GM12891 (cell line): ENCODE measurements at regions not wholly inside any gene's neighbourhood (a gene's known extent, or its start where the extent isn't known, plus 50 kb on each side); places are given as distances from the start of the nearest gene placed in this dataset.

Experiments
- DNase-seq: peaks from one replicate; pipeline ENCODE4 v3.0.0; 2011; ENCODE audit warnings: low spot score; ENCODE audit not compliant: insufficient read length
- FAIRE-seq: peaks from 2 replicates; lab custom pipeline; 2011; peaks lifted over from hg19 to GRCh38; lab: Jason Lieb, UNC
- PAX5 ChIP-seq: IDR thresholded peaks from 2 replicates; pipeline ENCODE4 v1.6.1; 2011; ENCODE audit warnings: low read length, moderate library complexity, mild to moderate bottlenecking; ENCODE audit not compliant: insufficient read depth, severe bottlenecking
- POLR2A ChIP-seq: IDR thresholded peaks from 2 replicates; pipeline ENCODE4 v1.6.1; 2011; ENCODE audit warnings: low read depth, low read length, control low read depth
- POLR2AphosphoS5 ChIP-seq: IDR thresholded peaks from 2 replicates; pipeline ENCODE4 v1.6.1; 2011; ENCODE audit warnings: low read depth, low read length, control low read depth
- POU2F2 ChIP-seq: IDR thresholded peaks from 2 replicates; pipeline ENCODE4 v1.6.1; 2011; ENCODE audit warnings: low read depth, mild to moderate bottlenecking, control low read depth, low read length, moderate library complexity
- SPI1 ChIP-seq: IDR thresholded peaks from 2 replicates; pipeline ENCODE4 v1.6.1; 2011; ENCODE audit warnings: low read depth, low read length, control low read depth
- TAF1 ChIP-seq: IDR thresholded peaks from 2 replicates; pipeline ENCODE4 v1.6.1; 2011; ENCODE audit warnings: low read depth, low read length, control low read depth

- DNase-seq: no peak
- FAIRE-seq: no peak
- TF ChIP-seq SPI1: no peak
- TF ChIP-seq POLR2A: no peak
- no peak for TF ChIP-seq PAX5
- no peak for TF ChIP-seq POU2F2
- no peak for TF ChIP-seq POLR2AphosphoS5
These were observed 270.0 kb upstream of the PSMD7 start for GRCh38 chr16:74026373-74027281.

GRCh38 chr16:74024953-74025352, 271.7 kb upstream of the PSMD7 start:
- FAIRE-seq: no peak
- TF ChIP-seq TAF1: no peak
- TF ChIP-seq POLR2A: no peak
- no peak for TF ChIP-seq SPI1
- no peak for TF ChIP-seq POLR2AphosphoS5
- no peak for TF ChIP-seq POU2F2
- TF ChIP-seq PAX5: no peak
- DNase-seq: no peak

GRCh38 chr16:74020095-74020670, 276.4 kb upstream of the PSMD7 start:
- TF ChIP-seq POU2F2: no peak
- no peak for TF ChIP-seq SPI1
- no peak for TF ChIP-seq PAX5
- no peak for TF ChIP-seq POLR2A
- TF ChIP-seq POLR2AphosphoS5: no peak
- DNase-seq (no peak), FAIRE-seq (no peak)

GRCh38 chr16:74019612-74020011, 277.0 kb upstream of the PSMD7 start:
- FAIRE-seq: no peak
- TF ChIP-seq POU2F2 (no peak), PAX5 (no peak), TAF1 (no peak), SPI1 (no peak), POLR2AphosphoS5 (no peak), POLR2A (no peak)

GRCh38 chr16:74015953-74016352, 280.7 kb upstream of the PSMD7 start:
- TF ChIP-seq POLR2A (no peak), PAX5 (no peak), SPI1 (no peak), TAF1 (no peak), POU2F2 (no peak), POLR2AphosphoS5 (no peak)
- FAIRE-seq: no peak
- no peak for DNase-seq

More at GRCh38 chr16:74019612-74020011, 277.0 kb upstream of the PSMD7 start:
- no peak for DNase-seq

GRCh38 chr16:73998707-73999106, 297.9 kb upstream of the PSMD7 start:
- TF ChIP-seq POLR2A (no peak), PAX5 (no peak), POLR2AphosphoS5 (no peak), SPI1 (no peak), TAF1 (no peak), POU2F2 (no peak)
- FAIRE-seq (no peak), DNase-seq (no peak)

- TF ChIP-seq POLR2A: no peak
- TF ChIP-seq PAX5: no peak
- no peak for TF ChIP-seq SPI1
- TF ChIP-seq TAF1: no peak
- no peak for TF ChIP-seq POLR2AphosphoS5
- no peak for TF ChIP-seq POU2F2
- FAIRE-seq: no peak
- no peak for DNase-seq
These were observed 298.6 kb upstream of the PSMD7 start for GRCh38 chr16:73997971-73998370.

- no peak for TF ChIP-seq POLR2A
- no peak for TF ChIP-seq TAF1
- TF ChIP-seq SPI1: no peak
- TF ChIP-seq POU2F2: no peak
- TF ChIP-seq POLR2AphosphoS5: no peak
- TF ChIP-seq PAX5: no peak
- FAIRE-seq (no peak), DNase-seq (no peak)
These were observed 299.3 kb upstream of the PSMD7 start for GRCh38 chr16:73997340-73997711.

- TF ChIP-seq POU2F2 (no peak), SPI1 (no peak), TAF1 (no peak), POLR2A (no peak), PAX5 (no peak), POLR2AphosphoS5 (no peak)
- FAIRE-seq: no peak
- no peak for DNase-seq
These were observed 299.8 kb upstream of the PSMD7 start for GRCh38 chr16:73996624-73997339.

- TF ChIP-seq PAX5 (no peak), TAF1 (no peak), POLR2A (no peak), SPI1 (no peak), POU2F2 (no peak), POLR2AphosphoS5 (no peak)
- DNase-seq: no peak
- no peak for FAIRE-seq
These were observed 302.7 kb upstream of the PSMD7 start for GRCh38 chr16:73993878-73994277.
